BLaER1 treated with 17β-estradiol and CSF1 and Interleukin-3, amounts not matched to agents 10 nM and 100 nM (cell line): ENCODE measurements at regions not wholly inside any gene's neighbourhood (a gene's known extent, or its start where the extent isn't known, plus 50 kb on each side); places are given as distances from the start of the nearest gene placed in this dataset.

Source experiments
- H3K27ac ChIP-seq, 11 experiments: shearing (Covaris generic); formaldehyde crosslinking; 2 replicates each; pipeline ENCODE4 v1.8.1; 2022
- H3K27me3 ChIP-seq, 11 experiments: shearing (Covaris generic); formaldehyde crosslinking; 2 replicates each; pipeline ENCODE4 v1.8.1; 2022
- H3K36me3 ChIP-seq, 11 experiments: shearing (Covaris generic); formaldehyde crosslinking; 2 replicates each; pipeline ENCODE4 v1.8.1; 2022
- H3K4me1 ChIP-seq, 10 experiments: shearing (Covaris generic); formaldehyde crosslinking; 2 replicates each; pipeline ENCODE4 v1.8.1; 2022
- H3K4me2 ChIP-seq, 11 experiments: shearing (Covaris generic); formaldehyde crosslinking; 2 replicates each; pipeline ENCODE4 v1.8.1; 2022
- H3K4me3 ChIP-seq, 10 experiments: shearing (Covaris generic); formaldehyde crosslinking; 2 replicates each; pipeline ENCODE4 v1.8.1; 2022
- H3K9ac ChIP-seq, 11 experiments: shearing (Covaris generic); formaldehyde crosslinking; 2 replicates each; pipeline ENCODE4 v1.8.1; 2022
- H3K9me3 ChIP-seq, 11 experiments: shearing (Covaris generic); formaldehyde crosslinking; replicated peaks in 1 of 11; 2 replicates each; pipeline ENCODE4 v1.8.1; 2022
- H4K20me1 ChIP-seq, 11 experiments: shearing (Covaris generic); formaldehyde crosslinking; 2 replicates each; pipeline ENCODE4 v1.8.1; 2022
- Cebpa-rat ChIP-seq, 11 experiments: shearing (Covaris generic); IDR thresholded peaks; 2 replicates each; pipeline ENCODE4 v1.8.1; 2022

DNA sequence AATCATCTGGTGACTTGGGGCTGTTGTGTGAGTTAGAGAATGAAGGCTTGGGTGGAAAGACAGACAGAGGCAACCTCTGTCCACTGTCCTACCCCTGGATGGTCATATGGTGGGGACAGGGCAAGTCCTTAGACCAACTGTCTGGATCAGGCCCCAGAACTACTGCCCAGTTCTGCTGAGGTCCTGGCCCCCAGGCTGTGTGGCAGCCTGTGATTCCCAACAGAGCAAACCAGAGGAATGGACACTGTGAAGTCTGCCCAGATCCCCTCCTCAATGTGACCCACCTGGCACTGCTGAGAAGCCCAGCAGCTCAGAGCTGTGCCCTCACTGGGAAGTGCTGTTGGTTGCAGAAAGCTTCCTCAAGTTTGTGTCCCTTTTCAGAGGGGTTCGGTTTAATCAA, 69.0 kb downstream of the GGTLC2 start:
- Histone ChIP-seq H3K4me3 (no peak overlapping the region), H3K27ac (peak overlapping the region in 1 of 11 experiments; percentile 21; a peak in 2 of 22 replicates), H3K9ac (no peak overlapping the region), H3K36me3 (no peaks in the 10 kb centered on the region), H3K4me2 (peak overlapping the region in 9 of 11 experiments; percentile 20 to 89 (median 77); a peak in 16 of 22 replicates), H4K20me1 (no peaks in the 10 kb centered on the region; a peak in 1 of 22 replicates), H3K9me3 (no peaks in the 10 kb centered on the region), H3K27me3 (no peaks in the 10 kb centered on the region), H3K4me1 (peaks cover 51 to 61% (median 56%) of the 10 kb centered on the region in 10 experiments)
- no peak for TF ChIP-seq Cebpa-rat (IDR thresholded peaks at IDR 0.05)

DNA sequence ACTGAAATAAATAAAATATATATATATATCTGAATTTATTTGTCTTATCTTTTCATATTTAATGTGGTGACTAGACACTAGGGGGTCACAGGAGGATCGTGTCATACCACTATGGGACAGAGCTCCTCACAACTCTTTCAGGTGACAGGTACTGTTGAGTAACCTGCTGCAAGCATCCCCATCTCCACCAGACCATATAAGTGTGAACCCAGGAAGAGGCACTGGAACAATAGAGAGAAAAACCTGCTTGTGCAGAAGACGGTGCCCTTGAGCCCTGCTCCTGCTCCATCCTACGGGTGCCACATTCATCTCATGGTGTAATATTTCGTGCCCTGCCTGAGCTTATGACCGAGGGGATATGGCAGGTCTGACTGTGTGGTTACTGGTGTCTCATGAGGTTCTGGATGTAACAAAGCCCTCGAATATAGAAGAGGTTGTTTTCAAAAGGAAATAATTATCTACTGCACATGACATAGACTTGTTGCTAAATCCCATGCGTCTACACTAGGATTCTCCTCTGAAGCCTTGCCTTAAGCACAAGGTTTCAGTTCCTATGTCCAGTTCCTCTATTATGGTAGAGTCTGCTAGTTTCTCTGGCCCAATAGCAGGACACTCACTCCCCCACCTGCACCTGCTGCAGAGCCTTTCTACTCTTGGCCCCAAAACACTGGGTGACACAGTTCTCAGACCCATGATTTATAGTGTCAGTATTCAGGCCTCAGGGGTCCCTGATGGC, 70.4 kb downstream of the GGTLC2 start:
- no peaks in the 10 kb centered on the region for H3K27me3 ChIP-seq
- H4K20me1 ChIP-seq: no peaks in the 10 kb centered on the region; a peak in 1 of 22 replicates
- no peaks in the 10 kb centered on the region for H3K36me3 ChIP-seq
- peak overlapping the region; percentile 25 to 89 (median 58) for H3K4me2 ChIP-seq
- no peaks in the 10 kb centered on the region for H3K9me3 ChIP-seq
- peak overlapping the region in 5 of 11 experiments; percentile 33 to 61 (median 34); a peak in 7 of 22 replicates for H3K27ac ChIP-seq
- TF ChIP-seq Cebpa-rat (IDR thresholded peaks at IDR 0.05): 0 out of 22 replicates have a peak, but pooled peaks of 1 of the 11 experiments have one; percentile 24
- H3K9ac ChIP-seq: no peak overlapping the region
- H3K4me1 ChIP-seq: peaks cover 57 to 67% (median 62%) of the 10 kb centered on the region in 10 experiments
- no peak overlapping the region for H3K4me3 ChIP-seq

DNA sequence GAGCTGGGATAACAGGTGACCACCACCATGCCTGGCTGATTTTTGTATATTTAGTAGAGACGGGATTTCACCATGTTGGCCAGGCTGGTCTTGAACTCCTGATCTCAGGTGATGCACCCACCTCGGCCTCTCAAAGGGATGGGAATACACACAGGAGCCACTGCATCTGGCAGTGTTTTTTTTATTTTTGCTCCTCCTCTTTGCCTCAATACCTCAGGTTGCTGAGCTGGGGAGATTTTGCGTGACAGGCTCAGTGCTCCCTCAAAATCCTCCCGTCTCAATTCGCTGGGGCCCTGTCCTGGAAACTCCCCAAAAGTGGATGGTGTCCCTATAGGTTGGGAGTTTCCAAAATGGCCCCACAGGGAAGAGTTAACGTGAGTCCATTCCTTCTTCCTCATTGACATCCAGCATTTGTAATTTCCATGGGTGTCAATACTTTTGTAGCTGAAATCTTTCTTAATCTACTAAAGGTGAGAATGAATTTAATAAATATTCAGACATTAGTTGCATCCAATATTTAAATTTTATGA, 71.8 kb downstream of the GGTLC2 start:
- Histone ChIP-seq H3K4me2 (peak overlapping the region in 9 of 11 experiments; percentile 25 to 89 (median 58); a peak in 13 of 22 replicates), H3K27ac (no peak overlapping the region), H3K36me3 (no peaks in the 10 kb centered on the region), H3K27me3 (no peaks in the 10 kb centered on the region), H3K9me3 (no peaks in the 10 kb centered on the region), H3K4me3 (no peak overlapping the region), H3K9ac (no peak overlapping the region), H4K20me1 (no peaks in the 10 kb centered on the region), H3K4me1 (peaks cover 72 to 81% (median 76%) of the 10 kb centered on the region in 10 experiments)
- no peak for TF ChIP-seq Cebpa-rat (IDR thresholded peaks at IDR 0.05)

DNA sequence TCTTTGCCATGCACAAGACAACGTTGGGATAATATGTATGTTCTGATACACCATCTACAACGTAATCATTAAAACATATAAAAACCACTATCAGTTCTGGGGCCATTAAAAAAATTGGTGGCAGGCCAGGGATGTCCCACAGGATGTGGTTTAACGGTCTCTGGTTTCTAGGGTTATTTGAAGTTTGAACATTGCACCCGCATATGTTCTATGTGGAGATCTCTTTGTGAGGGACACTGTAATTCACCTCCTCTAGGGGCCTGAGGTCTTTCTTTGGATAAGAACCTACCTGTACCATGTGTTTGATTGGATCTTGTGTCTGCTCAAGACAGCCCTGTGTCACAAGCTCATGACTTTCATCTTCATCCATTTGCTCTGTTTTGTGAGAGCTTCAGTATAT, 73.2 kb downstream of the GGTLC2 start:
- no peak overlapping the region for H3K4me3 ChIP-seq
- no peaks in the 10 kb centered on the region for H3K36me3 ChIP-seq
- no peak overlapping the region for H3K9ac ChIP-seq
- no peaks in the 10 kb centered on the region for H3K9me3 ChIP-seq
- H4K20me1 ChIP-seq: no peaks in the 10 kb centered on the region
- peaks cover 70 to 78% (median 75%) of the 10 kb centered on the region in 10 experiments for H3K4me1 ChIP-seq
- TF ChIP-seq Cebpa-rat (IDR thresholded peaks at IDR 0.05): no peak
- no peaks in the 10 kb centered on the region for H3K27me3 ChIP-seq
- peak overlapping the region; percentile 15 to 74 (median 62) for H3K4me2 ChIP-seq
- H3K27ac ChIP-seq: no peak overlapping the region

DNA sequence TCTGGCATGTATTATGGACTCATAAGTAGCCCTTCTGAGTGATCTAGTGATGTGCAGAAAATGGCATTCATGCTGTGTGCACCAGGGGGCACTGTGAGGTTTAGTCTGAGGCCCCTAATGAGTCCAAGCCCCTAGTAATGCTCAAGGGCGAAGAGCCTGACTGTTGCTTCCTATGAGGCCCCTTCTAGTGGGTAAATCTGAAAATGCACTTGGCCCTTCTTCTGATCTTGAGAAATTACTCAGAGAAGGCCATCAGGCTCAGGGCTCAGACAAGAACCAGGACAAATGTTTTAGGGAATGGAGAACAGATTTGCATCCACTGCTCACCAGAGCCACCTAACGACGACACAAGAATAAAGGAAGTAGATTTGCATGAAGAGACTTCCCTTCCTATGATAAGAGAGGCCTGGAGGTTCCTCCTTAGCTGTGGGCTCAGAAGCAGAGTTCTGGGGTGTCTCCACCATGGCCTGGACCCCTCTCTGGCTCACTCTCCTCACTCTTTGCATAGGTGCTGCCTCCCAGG, 75.8 kb downstream of the GGTLC2 start:
- Histone ChIP-seq H4K20me1 (no peaks in the 10 kb centered on the region), H3K27me3 (no peaks in the 10 kb centered on the region), H3K9me3 (no peaks in the 10 kb centered on the region), H3K27ac (peak overlapping the region; percentile 64 to 90 (median 83)), H3K36me3 (no peaks in the 10 kb centered on the region), H3K4me1 (peaks cover 54 to 67% (median 60%) of the 10 kb centered on the region in 10 experiments), H3K9ac (peak overlapping the region; percentile 44 to 80 (median 67)), H3K4me2 (peak overlapping the region; percentile 66 to 88 (median 80)), H3K4me3 (0 out of 20 replicates have a peak overlapping the region, but pooled peaks of 1 of the 10 experiments have one; percentile 18)
- no peak for TF ChIP-seq Cebpa-rat (IDR thresholded peaks at IDR 0.05)

DNA sequence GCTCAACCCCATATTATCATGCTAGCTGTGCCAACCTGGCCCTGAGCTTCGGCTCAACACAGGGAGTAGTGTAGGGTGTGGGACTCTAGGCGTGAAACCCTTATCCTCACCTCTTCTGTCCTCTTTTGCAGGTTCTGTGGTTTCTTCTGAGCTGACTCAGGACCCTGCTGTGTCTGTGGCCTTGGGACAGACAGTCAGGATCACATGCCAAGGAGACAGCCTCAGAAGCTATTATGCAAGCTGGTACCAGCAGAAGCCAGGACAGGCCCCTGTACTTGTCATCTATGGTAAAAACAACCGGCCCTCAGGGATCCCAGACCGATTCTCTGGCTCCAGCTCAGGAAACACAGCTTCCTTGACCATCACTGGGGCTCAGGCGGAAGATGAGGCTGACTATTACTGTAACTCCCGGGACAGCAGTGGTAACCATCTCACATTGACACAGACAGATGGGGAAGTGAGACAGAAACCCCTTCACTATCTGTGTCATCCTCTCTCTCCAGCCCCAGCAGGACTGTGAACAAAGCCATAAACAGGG, 76.4 kb downstream of the GGTLC2 start:
- Histone ChIP-seq H3K9me3 (no peaks in the 10 kb centered on the region), H3K4me1 (peaks cover 52 to 64% (median 58%) of the 10 kb centered on the region in 10 experiments), H3K36me3 (no peaks in the 10 kb centered on the region), H4K20me1 (no peaks in the 10 kb centered on the region), H3K9ac (peak overlapping the region; percentile 44 to 80 (median 67)), H3K4me3 (peak overlapping the region in 1 of 10 experiments; percentile 18; a peak in 1 of 20 replicates), H3K27me3 (no peaks in the 10 kb centered on the region), H3K4me2 (peak overlapping the region; percentile 66 to 88 (median 80)), H3K27ac (peak overlapping the region; percentile 64 to 90 (median 83))
- 0 out of 22 replicates have a peak, but pooled peaks of 1 of the 11 experiments have one; percentile 7 for TF ChIP-seq Cebpa-rat (IDR thresholded peaks at IDR 0.05)

DNA sequence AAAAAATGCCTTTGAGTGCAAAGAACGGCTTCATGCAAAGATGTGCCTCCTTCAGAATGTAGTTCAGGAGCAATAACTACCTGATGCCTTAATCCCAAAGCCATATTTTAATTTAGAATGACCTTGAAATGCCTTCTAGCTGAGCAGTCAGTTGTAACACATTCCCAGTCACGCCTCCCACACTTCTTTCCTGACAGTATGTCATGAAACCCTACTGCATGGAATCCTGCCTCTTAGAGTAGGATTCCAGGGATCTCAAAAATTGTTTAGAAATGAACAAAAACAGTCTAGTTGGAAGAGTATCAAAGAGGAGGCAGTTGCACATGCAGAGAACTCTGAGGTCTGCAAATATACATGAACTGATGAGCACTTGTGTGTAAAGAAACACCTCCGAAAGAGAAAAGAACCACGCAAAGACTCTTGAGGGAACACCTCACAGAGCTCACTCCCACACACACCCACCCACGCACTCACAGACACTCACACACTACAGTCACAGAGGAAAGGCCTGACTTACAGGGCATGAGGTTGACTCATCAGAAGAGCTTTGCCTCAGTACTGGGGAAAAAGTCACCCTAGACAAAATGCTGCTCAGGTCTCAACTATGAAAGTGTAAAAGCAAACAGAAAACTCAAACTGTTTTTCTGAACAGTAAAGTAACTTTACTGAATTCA, 77.4 kb downstream of the GGTLC2 start:
- Histone ChIP-seq H3K4me2 (peak overlapping the region; percentile 66 to 88 (median 80)), H3K4me3 (no peak overlapping the region), H3K36me3 (no peaks in the 10 kb centered on the region), H3K27ac (peak overlapping the region in 9 of 11 experiments; percentile 78 to 90 (median 87); a peak in 18 of 22 replicates), H3K9me3 (no peaks in the 10 kb centered on the region), H4K20me1 (no peaks in the 10 kb centered on the region), H3K27me3 (no peaks in the 10 kb centered on the region), H3K9ac (peak overlapping the region in 4 of 11 experiments; percentile 60 to 78 (median 74); a peak in 5 of 22 replicates), H3K4me1 (peaks cover 50 to 66% (median 57%) of the 10 kb centered on the region in 10 experiments)
- TF ChIP-seq Cebpa-rat (IDR thresholded peaks at IDR 0.05): no peak

DNA sequence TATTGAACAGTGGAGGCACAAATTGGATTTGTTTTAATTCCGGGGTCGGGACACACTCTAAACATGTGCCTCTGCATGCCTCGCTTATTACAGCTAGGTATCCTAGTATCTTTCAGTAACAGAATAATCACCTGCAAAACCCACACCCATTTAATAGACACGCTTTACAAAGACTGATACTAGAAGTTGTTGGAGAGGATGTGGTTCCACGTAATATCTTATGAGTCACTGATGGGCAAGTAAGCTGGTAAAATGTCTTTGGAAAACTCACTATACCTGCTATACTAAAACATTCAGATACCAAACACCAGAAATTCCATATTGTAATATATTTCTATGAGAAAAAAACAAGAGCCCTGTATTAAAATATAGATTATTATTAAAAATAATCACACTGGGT, 84.0 kb downstream of the GGTLC2 start:
- no peak overlapping the region for H3K4me3 ChIP-seq
- H3K4me1 ChIP-seq: peaks cover 9 to 26% (median 12%) of the 10 kb centered on the region in 10 experiments; a peak in 18 of 20 replicates
- H3K36me3 ChIP-seq: no peaks in the 10 kb centered on the region
- 0 out of 22 replicates have a peak overlapping the region, but pooled peaks of 1 of the 11 experiments have one; percentile 13 for H3K4me2 ChIP-seq
- no peaks in the 10 kb centered on the region for H3K9me3 ChIP-seq
- no peak for TF ChIP-seq Cebpa-rat (IDR thresholded peaks at IDR 0.05)
- H4K20me1 ChIP-seq: no peaks in the 10 kb centered on the region
- H3K27ac ChIP-seq: no peak overlapping the region
- no peaks in the 10 kb centered on the region for H3K27me3 ChIP-seq
- no peak overlapping the region for H3K9ac ChIP-seq
